ENCODE measurements at regions not wholly inside any gene's neighbourhood (a gene's known extent, or its start where the extent isn't known, plus 50 kb on each side); places are given as distances from the start of the nearest gene placed in this dataset.

GRCh38 chr15:72982714-72983113 lies 69.5 kb upstream of the NEO1 start:
- TF ChIP-seq CTCF (conservative IDR thresholded peaks at IDR 0.05) (no peak), EZH2 (IDR thresholded peaks at IDR 0.05; ENCODE audit: low read depth) (no peak)
